Activated CD8-positive, alpha-beta T cell treated with anti-CD3 and anti-CD28 coated beads for 36 hours (primary cell): ENCODE measurements at regions not wholly inside any gene's neighbourhood (a gene's known extent, or its start where the extent isn't known, plus 50 kb on each side); places are given as distances from the start of the nearest gene placed in this dataset.

Source experiments
- ATAC-seq: fragments of 200-7000 bp; cut with Tn5 transposase; one replicate; pipeline ENCODE4 v1.10.0; 2021; ENCODE audit warnings: mild to moderate bottlenecking, moderate library complexity
- CTCF ChIA-PET: fragments of 350-600 bp; sonication (Branson Sonifier 250); formaldehyde crosslinking; loops from one replicate; lab custom pipeline; 2021; ENCODE audit warnings: antibody characterized with exemption; lab: Charles Lee
- POLR2A ChIA-PET: fragments of 350-600 bp; sonication (Branson Sonifier 250); formaldehyde crosslinking; loops from one replicate; lab custom pipeline; 2021; ENCODE audit warnings: antibody characterized with exemption; lab: Charles Lee
- DNase-seq: peaks from one replicate; pipeline ENCODE4 v3.0.0-alpha.2; 2020
- H3K27ac Mint-ChIP-seq: one replicate; pipeline ENCODE4 v1.8.0; 2021; ENCODE audit warnings: mild to moderate bottlenecking, mixed read lengths
- H3K27me3 Mint-ChIP-seq: one replicate; pipeline ENCODE4 v1.8.0; 2021; ENCODE audit warnings: mixed read lengths
- H3K36me3 Mint-ChIP-seq: one replicate; pipeline ENCODE4 v1.8.0; 2021; ENCODE audit warnings: low read depth, mixed read lengths
- H3K4me1 Mint-ChIP-seq: one replicate; pipeline ENCODE4 v1.8.0; 2021; ENCODE audit warnings: low read depth, mixed read lengths
- H3K4me3 Mint-ChIP-seq: one replicate; pipeline ENCODE4 v1.8.0; 2021; ENCODE audit warnings: mild to moderate bottlenecking, moderate library complexity, mixed read lengths
- H3K9me3 Mint-ChIP-seq: one replicate; pipeline ENCODE4 v1.8.0; 2021; ENCODE audit warnings: mixed read lengths
- CTCF ChIP-seq: fragments of 200-600 bp; IDR thresholded peaks from one replicate; pipeline ENCODE4 v1.8.0; 2022; ENCODE audit warnings: antibody characterized with exemption, mild to moderate bottlenecking
- intact Hi-C: fragments of 100-400 bp; cut with micrococcal nuclease; formaldehyde crosslinking; loops from one replicate; pipeline ENCODE4 v1.10.0; 2022

DNA sequence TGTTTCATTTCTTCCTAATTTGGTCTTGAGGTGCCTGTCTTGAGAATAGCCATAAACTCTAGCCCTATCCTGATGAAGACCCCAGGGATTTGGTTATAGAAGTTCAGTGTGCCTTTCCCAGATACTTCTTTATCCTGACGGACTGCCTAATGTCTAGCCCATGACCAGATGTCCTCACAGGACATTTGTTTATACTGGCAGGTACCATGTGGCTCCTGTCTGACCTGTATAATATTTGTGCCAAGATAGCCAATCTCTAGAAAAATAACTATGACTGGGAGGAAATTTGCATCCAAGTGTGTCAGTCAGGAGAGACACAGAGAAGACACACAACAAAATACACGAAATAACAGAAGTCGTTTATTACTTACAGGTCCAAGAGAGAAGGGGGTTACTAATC, 69.2 kb upstream of the MIR17HG start:
- intact Hi-C loops, result no loop called here
- Mint-ChIP-seq H3K36me3 (no peaks in the 10 kb centered on the region), H3K4me3 (no peak overlapping the region), H3K27me3 (peaks cover 2% of the 10 kb centered on the region), H3K9me3 (no peaks in the 10 kb centered on the region), H3K4me1 (no peaks in the 10 kb centered on the region), H3K27ac (no peak overlapping the region)
- DNase-seq (no peak), ATAC-seq (no peak)
- ChIA-PET POLR2A (no interaction called here), CTCF (no interaction called here)
- no peak for TF ChIP-seq CTCF

- CTCF ChIA-PET, result no interaction called here
- no peak for ATAC-seq
- no peaks in the 10 kb centered on the region for H3K9me3 Mint-ChIP-seq
- H3K27me3 Mint-ChIP-seq, result peaks cover 2% of the 10 kb centered on the region
- intact Hi-C loops, result no loop called here
- POLR2A ChIA-PET, result no interaction called here
- no peaks in the 10 kb centered on the region for H3K36me3 Mint-ChIP-seq
- no peak for TF ChIP-seq CTCF
- H3K27ac Mint-ChIP-seq, result no peak overlapping the region
- H3K4me3 Mint-ChIP-seq, result no peak overlapping the region
- no peak for DNase-seq
- no peaks in the 10 kb centered on the region for H3K4me1 Mint-ChIP-seq
Measured at GRCh38 chr13:91278888-91279287, 68.6 kb upstream of the MIR17HG start.

- POLR2A ChIA-PET, result no interaction called here
- no peak overlapping the region for H3K27ac Mint-ChIP-seq
- CTCF ChIA-PET, result interaction anchor here (0.6 to 1.4 kb wide), 2 partner anchors 14 to 31 kb away, joined by 3 to 4 read pairs; no protein-coding TSS in a partner anchor
- TF ChIP-seq CTCF, result no peak
- H3K27me3 Mint-ChIP-seq, result peaks cover 3% of the 10 kb centered on the region
- no peaks in the 10 kb centered on the region for H3K4me1 Mint-ChIP-seq
- H3K9me3 Mint-ChIP-seq, result no peaks in the 10 kb centered on the region
- H3K4me3 Mint-ChIP-seq, result no peak overlapping the region
- ATAC-seq (no peak), DNase-seq (no peak)
- intact Hi-C loops, result loop anchor here (10.0 kb wide), 1 partner anchor 56 kb away; no protein-coding TSS in a partner anchor
- no peaks in the 10 kb centered on the region for H3K36me3 Mint-ChIP-seq
Measured at GRCh38 chr13:91280801-91281200, 66.7 kb upstream of the MIR17HG start.

GRCh38 chr13:91284335-91284734, 63.2 kb upstream of the MIR17HG start:
- CTCF ChIA-PET, result no interaction called here
- peaks cover 3% of the 10 kb centered on the region for H3K27me3 Mint-ChIP-seq
- H3K36me3 Mint-ChIP-seq, result no peaks in the 10 kb centered on the region
- intact Hi-C loops, result loop anchor here (10.0 kb wide), 1 partner anchor 60 kb away; no protein-coding TSS in a partner anchor
- POLR2A ChIA-PET, result no interaction called here
- no peaks in the 10 kb centered on the region for H3K9me3 Mint-ChIP-seq
- no peak for ATAC-seq
- no peak overlapping the region for H3K27ac Mint-ChIP-seq
- H3K4me3 Mint-ChIP-seq, result no peak overlapping the region
- DNase-seq, result no peak
- H3K4me1 Mint-ChIP-seq, result no peaks in the 10 kb centered on the region
- no peak for TF ChIP-seq CTCF

GRCh38 chr13:91286317-91286716, 61.2 kb upstream of the MIR17HG start:
- no peak overlapping the region for H3K27ac Mint-ChIP-seq
- ChIA-PET POLR2A (no interaction called here), CTCF (no interaction called here)
- no peak overlapping the region for H3K4me3 Mint-ChIP-seq
- intact Hi-C loops, result loop anchor here (10.0 kb wide), 1 partner anchor 62 kb away; no protein-coding TSS in a partner anchor
- no peaks in the 10 kb centered on the region for H3K36me3 Mint-ChIP-seq
- H3K4me1 Mint-ChIP-seq, result no peaks in the 10 kb centered on the region
- H3K27me3 Mint-ChIP-seq, result peaks cover 3% of the 10 kb centered on the region
- ATAC-seq (no peak), DNase-seq (no peak)
- no peak for TF ChIP-seq CTCF
- no peaks in the 10 kb centered on the region for H3K9me3 Mint-ChIP-seq
